SK-N-SH treated with all-trans-retinoic acid at 6 μM for 48 hours (cell line): ENCODE measurements at regions not wholly inside any gene's neighbourhood (a gene's known extent, or its start where the extent isn't known, plus 50 kb on each side); places are given as distances from the start of the nearest gene placed in this dataset.
"Not testable (repeated sequence)": the region's sequence is repeated elsewhere in the genome, so short reads cannot be mapped to it uniquely, and the experiment has no call there.

Experiments
- CSDC2 ChIP-seq: fragments of 250-450 bp; sonication (Bioruptor Pico); IDR thresholded peaks from 2 replicates; pipeline ENCODE4 v1.5.0; 2020; ENCODE audit warnings: mild to moderate bottlenecking, moderate library complexity
- GLIS3 ChIP-seq: fragments of 250-450 bp; sonication (Bioruptor Pico); IDR thresholded peaks from 2 replicates; pipeline ENCODE4 v1.5.0; 2020; ENCODE audit warnings: mild to moderate bottlenecking, moderate library complexity
- ISL1 ChIP-seq: fragments of 250-450 bp; sonication (Bioruptor Pico); IDR thresholded peaks from 2 replicates; pipeline ENCODE4 v2.1.2; 2022; ENCODE audit warnings: mild to moderate bottlenecking, moderate library complexity
- OSR1 ChIP-seq: fragments of 250-450 bp; sonication (Bioruptor Pico); IDR thresholded peaks from 2 replicates; pipeline ENCODE4 v1.8.0; 2022; ENCODE audit warnings: moderate library complexity, mild to moderate bottlenecking, inconsistent platforms
- PATZ1 ChIP-seq: fragments of 250-450 bp; sonication (Bioruptor Pico); IDR thresholded peaks from 2 replicates; pipeline ENCODE4 v1.8.0; 2020; ENCODE audit warnings: mild to moderate bottlenecking, moderate library complexity, borderline replicate concordance
- PPARA ChIP-seq: fragments of 250-450 bp; sonication (Bioruptor Pico); IDR thresholded peaks from 2 replicates; pipeline ENCODE4 v1.5.0; 2020; ENCODE audit warnings: mild to moderate bottlenecking, borderline replicate concordance
- RARB ChIP-seq: fragments of 250-450 bp; sonication (Bioruptor Pico); IDR thresholded peaks from 2 replicates; pipeline ENCODE4 v1.8.0; 2021; ENCODE audit warnings: mild to moderate bottlenecking, moderate library complexity
- SNAI2 ChIP-seq: fragments of 250-450 bp; sonication (Bioruptor Pico); IDR thresholded peaks from 2 replicates; pipeline ENCODE4 v1.5.0; 2020; ENCODE audit warnings: mild to moderate bottlenecking, moderate library complexity
- ZFP30 ChIP-seq: fragments of 450-650 bp; formaldehyde crosslinking; IDR thresholded peaks from 2 replicates; pipeline ENCODE4 v1.5.0; 2022; ENCODE audit warnings: mild to moderate bottlenecking, moderate library complexity
- ZNF8 ChIP-seq: fragments of 450-650 bp; formaldehyde crosslinking; IDR thresholded peaks from 2 replicates; pipeline ENCODE4 v1.5.0; 2020; ENCODE audit warnings: mild to moderate bottlenecking, moderate library complexity
- TF ChIP-seq, protein P1 (sequence below): fragments of 250-450 bp; sonication (Bioruptor Pico); IDR thresholded peaks from 2 replicates; pipeline ENCODE4 v1.5.1; 2020; ENCODE audit warnings: low read depth, mild to moderate bottlenecking, moderate library complexity

DNA sequence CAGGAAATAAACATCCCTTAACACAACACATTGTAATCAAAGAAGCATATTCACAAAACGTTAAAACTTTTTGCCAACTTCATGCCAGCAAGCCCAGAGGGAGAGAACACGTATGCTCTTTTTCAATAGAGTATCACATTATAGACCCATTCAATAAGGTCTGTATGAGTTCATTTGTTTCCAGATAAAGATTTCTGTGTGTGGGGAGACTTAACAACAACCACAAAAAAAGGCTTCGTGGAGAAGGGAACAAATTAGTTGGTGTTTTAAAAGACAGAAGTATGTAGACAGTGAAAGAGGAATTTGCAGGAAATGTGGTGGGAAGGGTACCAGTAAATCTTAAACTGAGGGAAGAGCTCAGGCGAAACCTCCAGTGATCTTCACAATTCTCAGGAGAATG lies 103.4 kb downstream of the SPDYE17 start:
- not testable (repeated sequence) for TF ChIP-seq CSDC2; ZFP30 (CRISPR knock-in tag); SNAI2 (CRISPR knock-in tag); PATZ1 (CRISPR knock-in tag); PPARA; ISL1 (CRISPR knock-in tag); GLIS3; OSR1 (CRISPR knock-in tag); ZNF8; RARB (CRISPR knock-in tag)
- TF ChIP-seq, protein P1, sequence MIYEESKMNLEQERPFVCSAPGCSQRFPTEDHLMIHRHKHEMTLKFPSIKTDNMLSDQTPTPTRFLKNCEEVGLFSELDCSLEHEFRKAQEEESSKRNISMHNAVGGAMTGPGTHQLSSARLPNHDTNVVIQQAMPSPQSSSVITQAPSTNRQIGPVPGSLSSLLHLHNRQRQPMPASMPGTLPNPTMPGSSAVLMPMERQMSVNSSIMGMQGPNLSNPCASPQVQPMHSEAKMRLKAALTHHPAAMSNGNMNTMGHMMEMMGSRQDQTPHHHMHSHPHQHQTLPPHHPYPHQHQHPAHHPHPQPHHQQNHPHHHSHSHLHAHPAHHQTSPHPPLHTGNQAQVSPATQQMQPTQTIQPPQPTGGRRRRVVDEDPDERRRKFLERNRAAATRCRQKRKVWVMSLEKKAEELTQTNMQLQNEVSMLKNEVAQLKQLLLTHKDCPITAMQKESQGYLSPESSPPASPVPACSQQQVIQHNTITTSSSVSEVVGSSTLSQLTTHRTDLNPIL = not testable (repeated sequence)
